DMS79 (cell line): ENCODE measurements at regions not wholly inside any gene's neighbourhood (a gene's known extent, or its start where the extent isn't known, plus 50 kb on each side); places are given as distances from the start of the nearest gene placed in this dataset.
"Not testable (repeated sequence)": the region's sequence is repeated elsewhere in the genome, so short reads cannot be mapped to it uniquely, and the experiment has no call there.

Experiments
- DNase-seq: peaks from one replicate; lab custom pipeline; 2025; lab: John Stamatoyannopoulos, UW

DNA sequence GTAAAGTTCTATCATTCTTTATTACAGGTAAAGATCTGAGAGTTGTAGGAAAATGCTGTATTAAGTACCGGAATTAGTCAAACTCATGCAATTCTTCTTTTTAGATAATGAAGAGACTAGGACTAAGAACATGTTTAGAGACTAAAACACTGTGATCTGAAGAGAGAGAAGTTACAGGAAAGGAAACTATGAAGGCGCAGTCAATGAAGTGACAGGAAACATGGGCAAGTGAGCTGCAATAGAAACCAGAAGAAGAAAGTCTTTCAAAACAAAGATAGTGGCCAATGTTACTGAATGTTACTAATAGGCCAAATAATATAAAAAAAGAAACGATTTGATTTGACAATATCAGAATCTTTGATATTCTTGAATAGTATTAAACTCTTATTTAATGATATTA, 659.4 kb upstream of the RGS18 start:
- DNase-seq: no peak

DNA sequence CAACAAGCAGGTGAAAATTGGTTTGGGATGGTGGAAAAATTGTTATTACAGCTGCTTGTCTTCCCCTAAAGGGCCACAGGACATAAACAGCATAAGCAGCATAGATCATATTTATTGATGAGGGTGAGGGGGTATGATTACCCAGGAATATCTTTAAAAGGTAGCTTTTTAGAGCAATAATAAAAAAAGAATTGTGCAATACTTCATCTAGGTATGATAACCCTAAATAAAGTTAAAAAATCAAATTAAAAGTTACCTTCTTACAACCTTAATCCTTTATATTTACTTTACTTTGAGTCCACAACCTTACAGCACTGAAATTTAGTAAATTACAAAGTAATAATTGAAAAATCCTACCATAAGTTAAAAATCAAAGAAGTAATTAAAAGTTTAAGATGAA, 653.3 kb upstream of the RGS18 start:
- no peak for DNase-seq

DNA sequence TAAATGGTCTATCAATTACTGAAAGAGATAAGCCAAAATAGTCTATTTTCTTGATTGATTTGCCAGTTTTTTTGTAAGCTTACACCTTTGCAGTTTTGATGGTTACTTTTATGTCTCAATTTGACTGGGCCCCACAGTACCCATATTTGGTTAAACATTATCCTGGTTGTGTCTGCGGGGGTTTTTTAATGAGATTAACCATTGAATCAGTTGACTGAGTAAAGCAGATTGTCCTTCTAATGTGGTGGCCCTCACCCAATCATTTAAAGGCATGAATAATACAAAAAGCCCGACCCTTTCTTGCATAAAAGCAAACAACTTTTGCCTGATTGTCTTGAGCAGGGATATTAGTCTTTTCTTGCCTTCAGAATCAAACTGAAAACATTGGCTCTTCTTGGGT, 650.0 kb upstream of the RGS18 start:
- no peak for DNase-seq

DNA sequence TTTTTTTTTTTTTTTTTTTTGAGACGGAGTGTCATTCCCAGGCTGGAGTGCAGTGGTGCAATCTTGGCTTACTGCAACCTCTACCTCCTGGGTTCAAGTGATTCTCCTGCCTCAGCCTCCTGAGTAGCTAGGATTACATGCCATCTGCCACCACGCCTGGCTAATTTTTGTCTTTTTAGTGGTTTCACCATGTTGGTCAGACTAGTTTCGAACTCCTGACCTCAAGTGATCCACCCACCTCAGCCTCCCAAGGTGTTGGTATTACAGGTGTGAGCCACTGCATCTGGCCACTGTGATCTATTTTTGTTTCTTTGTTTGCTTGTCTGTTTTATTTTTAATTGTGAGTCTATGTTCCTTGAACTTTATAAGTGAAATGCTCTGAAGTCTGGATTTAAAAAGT, 646.8 kb upstream of the RGS18 start:
- not testable (repeated sequence) for DNase-seq

DNA sequence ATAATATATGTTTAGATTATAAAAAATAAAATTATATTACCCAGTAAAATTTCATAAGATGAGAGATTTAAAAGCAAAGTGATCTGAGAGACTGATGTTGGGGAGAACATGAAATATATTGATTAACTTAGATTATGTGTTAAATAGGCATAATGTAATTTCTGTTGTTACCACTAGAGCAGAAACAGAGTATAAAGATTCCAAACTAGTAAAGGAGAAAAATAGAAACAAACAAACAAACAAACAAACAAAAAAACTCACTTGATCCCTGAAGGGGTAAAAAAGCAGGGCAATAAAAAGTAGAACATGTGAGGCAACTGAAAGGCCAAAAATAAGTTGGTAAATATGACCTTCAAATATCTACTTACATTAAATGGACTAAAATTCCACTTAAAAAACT, 640.4 kb upstream of the RGS18 start:
- DNase-seq: no peak

DNA sequence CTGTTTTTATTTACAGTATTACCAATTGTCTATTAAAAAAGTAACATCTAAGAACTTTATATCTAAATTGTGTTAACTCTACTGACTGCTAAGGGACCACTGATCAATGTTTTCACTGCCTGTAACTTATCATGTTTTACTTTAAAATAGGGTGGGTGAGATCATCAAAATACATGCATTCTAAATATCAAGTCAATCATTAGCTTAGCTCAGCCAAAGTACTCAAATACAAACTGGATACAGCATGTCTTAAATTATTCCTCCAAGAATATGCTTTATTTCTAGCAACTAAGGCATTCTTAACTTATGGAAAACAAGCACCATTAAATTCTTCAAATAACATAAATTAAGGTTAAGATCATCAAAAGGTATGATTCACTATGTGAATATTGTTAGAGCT, 638.7 kb upstream of the RGS18 start:
- DNase-seq: no peak

DNA sequence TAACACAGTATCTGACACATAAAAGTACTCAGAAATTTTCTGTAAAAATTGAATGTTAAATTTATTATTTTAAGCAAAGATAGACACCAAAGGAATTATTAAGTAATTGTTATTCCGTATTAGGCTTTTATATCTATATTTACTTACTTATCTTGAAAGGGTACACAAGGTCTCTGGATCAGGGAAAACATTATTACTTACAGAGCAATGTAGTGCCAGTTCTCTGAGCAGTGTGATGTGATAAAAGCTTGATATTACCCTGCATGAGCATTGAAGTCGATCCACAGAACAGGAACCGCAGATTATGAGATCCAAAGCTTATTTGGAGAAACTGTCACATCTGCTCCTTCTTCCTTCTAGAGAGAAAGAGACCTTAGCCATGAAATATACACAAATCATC, 637.9 kb upstream of the RGS18 start:
- DNase-seq: no peak

DNA sequence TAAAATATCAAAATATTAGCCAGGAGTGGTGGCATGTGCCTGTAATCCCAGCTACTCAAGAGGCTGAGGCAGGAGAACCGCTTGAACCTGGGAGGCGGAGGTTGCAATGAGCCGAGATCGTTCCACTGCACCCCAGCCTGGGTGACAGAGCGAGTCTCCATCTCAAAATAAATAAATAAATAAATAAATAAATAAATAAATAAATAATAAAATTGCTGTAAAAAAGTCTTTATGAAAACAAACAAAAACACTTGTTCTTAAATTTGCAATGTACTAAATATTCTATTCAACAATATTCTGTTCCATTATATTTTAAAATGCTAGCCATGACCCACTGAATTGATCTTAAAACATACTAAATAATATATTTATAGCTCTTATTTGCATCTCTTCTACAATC, 632.3 kb upstream of the RGS18 start:
- DNase-seq: not testable (repeated sequence)

DNA sequence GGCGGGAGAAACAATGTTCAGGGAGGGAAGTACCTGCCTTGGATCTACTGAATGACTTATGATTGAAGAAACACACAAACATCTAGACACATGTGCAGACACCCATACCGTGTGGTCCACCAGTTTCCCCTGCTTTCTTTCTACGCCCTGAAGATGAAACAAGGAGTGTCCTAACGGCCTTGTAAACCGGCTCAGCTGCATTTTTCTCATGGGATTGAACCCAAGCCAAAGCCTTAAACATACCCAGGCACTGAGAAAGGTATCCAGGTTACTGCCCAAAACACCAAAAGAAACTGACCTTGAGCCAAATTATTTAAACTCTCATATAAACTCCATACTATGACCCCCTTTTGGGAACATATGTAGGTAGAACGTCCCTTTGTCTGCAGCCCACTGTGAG, 630.0 kb upstream of the RGS18 start:
- DNase-seq: no peak

DNA sequence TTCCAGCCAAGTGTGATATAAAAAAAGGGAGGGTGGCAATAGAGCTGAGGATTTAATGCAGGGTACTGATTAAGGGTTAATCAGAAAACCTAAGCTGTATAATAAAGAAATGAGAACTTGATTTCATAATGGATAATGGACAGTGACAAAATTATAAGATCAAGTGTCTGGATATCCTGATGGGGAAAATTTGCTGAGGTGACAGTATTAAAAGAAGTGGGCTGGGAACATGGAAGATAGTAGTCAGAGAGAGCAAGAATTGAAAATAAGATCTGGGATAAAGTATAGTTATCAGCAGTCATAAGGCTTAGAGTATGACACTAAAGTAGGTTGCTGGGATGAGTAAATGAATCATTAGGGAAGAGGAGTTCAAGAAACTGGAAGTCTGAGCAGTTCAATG, 627.3 kb upstream of the RGS18 start:
- no peak for DNase-seq

DNA sequence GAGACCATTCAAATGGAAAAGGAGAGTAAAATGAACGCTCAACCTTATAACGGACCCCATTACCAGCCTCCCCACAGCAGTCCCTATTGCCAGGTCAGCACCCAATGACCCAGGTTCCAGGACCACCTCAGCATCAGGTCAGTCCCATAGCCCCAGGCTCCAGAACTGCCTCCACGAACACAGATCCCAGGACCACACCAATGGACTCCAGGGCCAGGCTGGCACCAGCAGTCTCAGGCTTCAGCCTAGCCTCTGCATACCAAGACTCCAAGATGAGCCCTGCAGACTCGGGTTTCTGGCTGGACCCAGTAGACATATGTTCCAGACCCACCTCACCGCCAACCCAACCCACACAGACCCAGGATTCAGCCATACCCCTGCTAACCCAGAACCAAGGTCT, 625.0 kb upstream of the RGS18 start:
- DNase-seq: no peak

DNA sequence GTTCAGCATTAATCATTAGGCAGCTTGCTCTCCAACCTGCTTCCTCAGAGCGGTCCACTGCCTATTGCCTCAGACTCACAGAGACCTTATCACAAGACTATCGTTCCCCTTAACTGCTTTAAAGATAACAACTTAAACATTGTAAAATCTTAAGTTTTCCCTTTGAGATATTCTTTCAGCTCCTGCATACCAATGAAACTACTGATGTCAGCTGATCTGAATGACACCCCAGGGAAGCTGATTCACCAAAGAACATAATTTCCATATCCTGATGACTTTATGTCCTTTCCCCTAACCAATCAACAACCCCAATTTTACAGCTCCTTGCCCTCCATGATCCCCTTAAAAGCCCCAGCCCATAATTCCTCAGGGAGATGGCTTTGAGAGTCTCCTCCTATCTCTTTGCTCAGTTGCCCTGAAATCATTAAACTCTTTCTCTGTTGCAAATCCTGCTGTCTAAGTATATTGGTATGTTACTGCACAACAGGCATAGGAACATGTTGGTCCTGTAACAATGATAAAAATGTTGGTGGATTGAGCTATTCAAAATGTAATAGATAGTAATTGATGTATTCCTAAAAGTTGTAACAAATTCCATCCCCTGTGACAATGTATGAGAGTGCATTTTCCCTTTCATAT, 621.4 kb upstream of the RGS18 start:
- DNase-seq: no peak

DNA sequence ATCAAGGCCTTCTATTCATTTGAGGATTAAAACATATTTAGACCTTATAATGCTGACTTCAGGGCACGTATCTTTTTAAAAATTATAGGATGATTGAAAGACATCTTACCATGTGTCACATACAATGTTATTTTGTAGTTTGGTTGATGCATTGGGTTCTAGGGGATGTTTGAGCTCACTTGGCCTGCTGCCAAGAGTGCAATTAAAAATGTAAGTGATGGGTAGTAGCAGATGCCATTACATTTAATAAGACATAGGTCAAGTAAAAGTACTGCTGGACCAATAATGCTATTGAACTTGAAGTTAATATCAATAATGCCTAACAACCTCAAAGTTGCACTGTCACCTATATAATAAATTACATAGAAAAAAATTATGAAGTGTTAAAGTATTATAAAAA, 616.5 kb upstream of the RGS18 start:
- no peak for DNase-seq

DNA sequence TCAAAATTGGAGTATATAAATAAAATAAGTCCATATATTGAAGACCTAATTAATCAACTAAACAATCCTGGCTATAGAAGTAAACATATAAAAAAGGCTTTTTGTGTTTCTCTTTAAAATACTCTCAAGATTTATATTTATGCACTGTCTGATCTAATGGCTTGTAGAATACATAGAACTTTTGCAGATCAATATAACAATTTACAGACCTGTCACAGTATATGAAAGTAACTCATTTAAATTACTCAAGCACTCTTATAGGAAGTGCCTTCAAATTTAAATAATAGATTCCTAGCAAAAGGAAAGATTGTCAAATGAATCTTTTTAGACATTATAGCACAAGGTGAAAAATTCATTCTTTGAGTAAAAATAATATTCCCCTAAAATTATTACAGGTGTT, 615.8 kb upstream of the RGS18 start:
- no peak for DNase-seq

DNA sequence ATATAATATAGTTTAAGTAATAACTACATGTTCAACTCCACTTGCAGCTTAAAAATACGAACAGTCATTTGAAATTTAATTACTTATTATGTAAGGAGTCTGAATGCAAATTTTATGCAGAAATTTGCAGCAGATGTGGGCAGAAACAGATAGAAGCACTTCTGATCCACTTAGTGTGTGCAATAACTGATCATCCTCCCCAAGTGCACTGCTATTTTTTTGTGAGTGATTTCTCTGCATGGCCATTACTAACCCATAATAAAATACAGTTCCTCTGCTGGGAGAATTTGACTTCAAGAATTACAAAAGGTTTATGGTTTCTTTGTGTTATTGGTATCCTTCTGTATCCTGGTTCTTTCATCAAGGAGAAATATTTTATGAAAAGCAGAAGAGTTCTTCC, 611.5 kb upstream of the RGS18 start:
- DNase-seq: no peak

DNA sequence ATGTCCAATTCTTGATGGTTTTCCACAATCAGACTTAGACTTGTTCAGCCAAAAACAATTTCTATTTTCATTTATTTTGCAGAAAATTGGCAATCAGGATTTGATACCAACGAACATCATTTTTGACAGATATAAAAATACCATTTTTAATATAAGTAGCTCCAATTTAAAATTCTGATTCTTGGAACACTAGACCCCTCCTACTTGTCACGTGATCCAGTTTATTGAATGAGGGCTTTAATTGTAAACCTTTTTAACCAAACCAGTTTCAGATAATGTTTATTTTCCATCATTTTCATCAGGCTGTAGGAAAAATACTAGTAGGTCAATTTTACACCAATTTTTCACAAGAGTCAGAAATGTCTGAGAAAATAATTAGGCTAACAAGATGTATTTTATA, 607.2 kb upstream of the RGS18 start:
- DNase-seq: no peak

DNA sequence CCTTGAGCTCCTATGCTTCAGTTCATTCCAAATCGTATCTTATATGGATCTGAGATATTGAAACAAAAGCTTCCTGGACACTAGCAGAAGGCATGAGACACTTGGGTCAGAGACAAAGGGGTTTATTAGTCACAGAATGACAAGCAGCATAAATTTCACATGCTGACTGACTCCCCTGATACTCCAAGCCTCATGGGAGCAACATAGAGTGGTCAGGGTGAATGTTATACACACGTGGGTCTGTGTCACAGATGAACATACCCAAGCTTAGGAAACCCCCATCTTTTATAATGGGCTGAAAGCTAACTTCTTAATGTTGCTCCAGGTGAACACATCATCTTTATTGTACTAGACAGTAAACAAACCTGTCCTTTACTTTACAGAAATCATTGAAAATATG, 599.9 kb upstream of the RGS18 start:
- DNase-seq: no peak

DNA sequence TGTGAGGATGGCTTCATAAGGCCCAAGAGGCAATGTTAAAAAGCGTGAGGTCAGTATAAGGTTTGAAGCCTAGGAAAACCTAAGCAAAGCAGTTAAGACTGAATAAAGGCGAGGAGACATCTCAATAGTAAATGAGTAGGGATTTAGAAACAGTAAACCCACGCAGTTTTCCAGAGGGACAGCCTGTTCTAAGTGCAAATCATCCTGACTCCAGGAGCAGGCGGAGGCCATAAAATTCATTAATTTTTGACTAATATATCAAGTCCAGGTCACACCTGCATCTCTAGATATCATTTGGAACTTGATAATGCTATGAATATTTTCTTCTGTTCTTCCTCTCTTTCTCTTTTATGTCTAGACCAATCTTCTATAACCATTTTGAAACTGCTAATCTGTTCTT, 597.0 kb upstream of the RGS18 start:
- DNase-seq: no peak

DNA sequence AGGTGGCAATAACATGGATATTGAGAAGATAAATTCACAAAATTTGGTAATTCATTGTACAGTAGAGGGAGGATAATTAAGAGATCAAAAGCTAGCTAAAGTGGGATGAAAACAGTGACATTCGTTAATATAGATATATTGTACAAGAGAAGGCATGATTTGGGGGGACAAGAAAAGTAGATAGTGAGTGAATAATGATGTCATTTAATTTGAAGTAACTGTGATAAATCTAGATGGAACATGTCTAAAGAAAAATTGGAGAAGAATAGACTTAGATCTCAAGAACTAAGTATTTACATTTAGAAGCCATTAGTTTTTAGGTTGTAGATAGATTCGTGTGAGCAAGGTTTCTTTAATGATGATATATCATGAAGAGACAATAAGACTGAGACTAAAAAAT, 594.0 kb upstream of the RGS18 start:
- DNase-seq: no peak

DNA sequence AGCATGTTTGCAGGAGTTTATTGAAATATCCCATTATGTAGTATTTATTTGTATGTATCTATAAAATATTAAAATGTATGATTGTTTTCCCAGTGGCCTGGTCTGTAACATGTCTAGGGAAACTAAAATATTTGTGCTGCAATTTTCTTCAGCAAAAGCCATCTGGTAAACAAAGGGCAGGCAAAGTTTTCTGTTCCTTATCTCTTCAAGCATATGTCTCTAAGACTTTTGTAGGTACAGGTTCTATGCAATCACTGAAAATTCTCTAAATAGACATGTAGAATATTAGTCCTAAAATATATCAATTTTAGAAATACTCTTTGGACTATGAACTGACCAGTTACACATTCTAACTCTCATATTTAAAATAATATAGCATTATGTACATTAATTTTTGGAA, 585.8 kb upstream of the RGS18 start:
- no peak for DNase-seq

DNA sequence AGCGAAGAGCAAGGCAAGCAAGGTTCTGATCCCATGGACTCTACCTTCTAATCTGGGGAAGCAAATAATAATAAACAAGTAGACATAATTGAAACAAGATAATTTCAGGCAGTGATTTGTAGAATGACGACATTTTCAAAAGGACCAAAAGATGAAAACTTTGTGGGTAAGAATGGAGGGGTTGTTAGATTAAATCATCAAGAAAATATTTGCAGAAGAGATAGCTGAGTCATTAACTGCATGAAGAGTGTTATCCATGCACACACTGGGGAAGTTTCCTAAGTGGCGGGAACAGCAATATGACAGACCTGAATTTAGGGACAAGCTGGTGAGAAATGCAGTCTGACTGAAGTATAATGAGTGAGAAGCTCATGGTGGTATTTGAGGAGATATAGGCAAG, 583.1 kb upstream of the RGS18 start:
- no peak for DNase-seq

DNA sequence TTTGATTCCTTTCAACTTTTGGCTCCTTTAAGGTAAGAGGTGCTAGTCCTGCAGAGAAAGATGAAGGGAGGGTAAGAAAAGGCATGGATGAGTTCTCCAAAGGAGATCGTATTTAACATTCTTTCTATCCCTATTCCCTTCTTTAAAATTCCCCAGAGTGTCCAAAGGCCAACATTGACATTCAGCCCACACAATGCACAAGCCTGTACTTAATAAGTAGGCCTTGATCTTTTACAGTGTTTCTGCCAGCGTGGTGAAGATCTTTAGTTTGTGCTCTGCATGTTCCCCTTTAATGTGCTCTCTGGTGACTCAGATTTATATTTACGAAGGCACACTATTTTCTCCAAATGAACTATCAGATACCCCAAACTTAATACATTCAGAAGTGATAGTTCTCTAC, 582.5 kb upstream of the RGS18 start:
- DNase-seq: no peak

DNA sequence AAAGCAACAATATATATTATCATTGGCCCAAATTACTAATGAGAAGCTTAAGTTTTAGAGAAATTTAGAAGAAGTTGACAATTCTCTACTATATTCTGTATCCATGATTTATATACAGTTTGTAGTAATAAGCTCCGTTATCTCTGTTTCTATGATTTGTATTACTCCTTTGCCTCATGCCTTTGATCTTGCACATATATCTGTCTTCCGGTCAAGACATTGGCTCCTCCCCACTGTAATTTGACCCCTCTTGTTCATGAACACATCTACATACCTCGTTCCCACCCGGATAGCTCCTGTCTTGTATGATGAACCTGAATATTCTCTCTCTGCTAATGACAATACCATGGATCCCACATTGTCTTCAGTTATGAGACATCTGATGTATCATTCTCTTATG, 581.0 kb upstream of the RGS18 start:
- no peak for DNase-seq

DNA sequence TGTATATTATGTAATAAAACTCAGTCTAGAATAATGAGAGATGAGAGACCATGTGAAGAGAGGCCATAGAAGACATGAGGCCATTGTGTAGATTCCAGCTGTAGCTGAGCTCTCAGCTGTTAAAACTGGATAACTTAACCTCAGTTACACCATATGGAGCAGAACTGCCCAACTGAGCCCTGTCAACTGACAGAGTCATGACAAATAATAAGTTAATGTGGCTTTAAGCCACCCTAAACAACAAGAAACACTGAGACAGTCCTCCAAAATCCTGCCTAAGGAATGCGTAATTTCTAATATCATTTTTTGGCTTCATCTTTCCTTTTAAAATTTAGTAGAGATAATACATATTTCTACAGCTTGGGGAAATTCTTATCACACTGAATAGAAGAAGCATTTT, 580.0 kb upstream of the RGS18 start:
- no peak for DNase-seq

DNA sequence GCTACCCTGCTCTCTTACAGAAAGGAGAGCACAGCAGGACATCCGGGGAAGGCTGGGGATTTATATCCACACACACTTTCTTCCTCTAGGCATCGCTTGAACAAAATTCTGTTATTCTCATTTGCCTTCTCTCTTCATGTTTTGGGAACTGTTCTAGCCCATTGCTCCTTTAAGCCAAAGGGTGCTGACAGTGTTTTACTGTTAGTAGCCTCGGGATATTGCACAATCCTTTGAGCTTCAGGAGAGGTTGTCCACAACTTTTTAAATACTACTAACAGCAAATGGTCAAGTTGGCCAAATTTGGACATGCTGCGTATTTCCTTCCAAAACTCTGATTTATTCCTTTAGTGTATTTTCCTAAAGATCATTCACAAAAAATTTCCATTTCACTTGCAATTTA, 579.2 kb upstream of the RGS18 start:
- DNase-seq: no peak
